SJSA1 (cell line): ENCODE measurements at regions not wholly inside any gene's neighbourhood (a gene's known extent, or its start where the extent isn't known, plus 50 kb on each side); places are given as distances from the start of the nearest gene placed in this dataset.

ENCODE experiments used
- DNase-seq, 2 experiments: peaks; one replicate each; pipeline ENCODE4 v3.0.0-alpha.2; 2015 to 2020; ENCODE audit warnings: low spot score in 2 of 2, low read depth in 1 of 2
- H3K27ac ChIP-seq: fragments of 250-450 bp; sonication (Bioruptor Pico); 2 replicates; pipeline ENCODE4 v1.5.1; 2020; ENCODE audit warnings: mild to moderate bottlenecking, moderate library complexity
- H3K27me3 ChIP-seq: fragments of 250-450 bp; sonication (Bioruptor Pico); replicated peaks from 2 replicates; pipeline ENCODE4 v1.5.1; 2020; ENCODE audit warnings: mild to moderate bottlenecking, moderate library complexity
- H3K36me3 ChIP-seq: fragments of 250-450 bp; sonication (Bioruptor Pico); 2 replicates; pipeline ENCODE4 v1.5.1; 2020; ENCODE audit warnings: mild to moderate bottlenecking
- H3K4me1 ChIP-seq: fragments of 250-450 bp; sonication (Bioruptor Pico); replicated peaks from 2 replicates; pipeline ENCODE4 v1.6.1; 2021; ENCODE audit warnings: mild to moderate bottlenecking
- H3K4me3 ChIP-seq: fragments of 250-450 bp; sonication (Bioruptor Pico); 2 replicates; pipeline ENCODE4 v1.5.1; 2020; ENCODE audit warnings: mild to moderate bottlenecking
- H3K9me3 ChIP-seq: fragments of 250-450 bp; sonication (Bioruptor Pico); replicated peaks from 2 replicates; pipeline ENCODE4 v1.5.1; 2020; ENCODE audit warnings: mild to moderate bottlenecking

DNA sequence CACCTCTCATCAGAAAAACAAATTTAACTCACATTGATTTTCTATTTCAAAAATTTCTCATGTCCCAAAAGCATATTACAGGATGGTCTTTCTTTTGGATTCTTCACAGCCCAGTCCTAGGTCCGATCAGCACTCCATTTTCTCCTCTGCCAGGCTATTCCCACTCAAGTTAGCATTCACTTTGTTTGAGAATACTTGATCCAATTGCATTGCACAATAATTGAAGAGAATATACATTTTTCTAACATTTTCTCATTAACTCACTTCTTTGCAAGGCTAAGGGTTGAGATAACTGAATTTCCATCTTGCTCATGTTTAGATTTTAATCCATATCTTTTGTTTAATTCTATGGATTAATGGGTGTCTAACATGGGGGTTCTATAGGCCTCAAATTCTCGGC lies 716.1 kb downstream of the QKI start:
- Histone ChIP-seq H3K9me3 (no peaks in the 10 kb centered on the region; the same call in 1 of the 2 replicates), H3K36me3 (no peaks in the 10 kb centered on the region), H3K27me3 (no peaks in the 10 kb centered on the region), H3K27ac (no peak overlapping the region), H3K4me3 (no peak overlapping the region), H3K4me1 (no peaks in the 10 kb centered on the region)
- no peak for DNase-seq

DNA sequence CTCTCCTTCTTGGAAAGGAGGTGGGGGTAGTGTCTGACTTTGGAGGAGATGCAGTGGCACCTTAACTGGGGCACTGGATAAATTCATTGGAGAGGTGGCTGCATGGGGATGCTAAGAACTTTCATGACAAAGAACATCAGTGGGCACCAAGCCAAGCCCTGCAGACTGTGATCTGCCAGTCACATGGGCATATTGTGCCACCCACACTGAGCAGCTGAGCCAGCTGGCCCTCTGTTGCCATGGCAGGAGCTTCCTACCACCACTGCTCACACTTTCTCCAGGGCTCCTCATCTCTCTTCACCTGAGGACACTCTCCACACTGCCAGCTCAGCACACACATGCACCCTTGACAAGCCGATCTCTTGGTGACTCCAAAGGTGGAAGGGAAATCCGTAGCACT lies 715.6 kb downstream of the QKI start:
- Histone ChIP-seq H3K27me3 (no peaks in the 10 kb centered on the region), H3K9me3 (no peaks in the 10 kb centered on the region; the same call in 1 of the 2 replicates), H3K36me3 (no peaks in the 10 kb centered on the region), H3K27ac (no peak overlapping the region), H3K4me1 (no peaks in the 10 kb centered on the region), H3K4me3 (no peak overlapping the region)
- DNase-seq: no peak

DNA sequence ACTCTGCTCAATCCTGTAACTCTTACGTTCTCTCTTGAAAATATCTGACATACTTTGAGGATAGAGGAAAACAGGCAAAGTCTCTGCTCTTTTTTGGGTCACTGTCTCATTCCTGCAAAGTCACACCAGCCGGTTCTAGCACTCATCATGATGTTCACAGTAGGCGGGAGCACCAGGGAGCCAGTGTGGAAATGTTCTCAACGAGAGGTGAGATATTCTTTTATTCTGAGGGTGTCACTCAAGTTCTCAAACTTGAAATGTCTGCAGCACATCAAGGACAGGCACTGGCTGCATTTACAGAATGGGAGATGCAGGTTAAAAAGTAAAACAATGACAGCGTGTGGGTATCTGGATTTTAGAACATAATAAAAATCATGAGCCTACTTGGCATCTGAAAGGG lies 714.7 kb downstream of the QKI start:
- Histone ChIP-seq H3K27me3 (no peaks in the 10 kb centered on the region), H3K9me3 (no peaks in the 10 kb centered on the region; the same call in 1 of the 2 replicates), H3K4me1 (no peaks in the 10 kb centered on the region), H3K36me3 (no peaks in the 10 kb centered on the region), H3K27ac (no peak overlapping the region), H3K4me3 (no peak overlapping the region)
- DNase-seq: no peak

DNA sequence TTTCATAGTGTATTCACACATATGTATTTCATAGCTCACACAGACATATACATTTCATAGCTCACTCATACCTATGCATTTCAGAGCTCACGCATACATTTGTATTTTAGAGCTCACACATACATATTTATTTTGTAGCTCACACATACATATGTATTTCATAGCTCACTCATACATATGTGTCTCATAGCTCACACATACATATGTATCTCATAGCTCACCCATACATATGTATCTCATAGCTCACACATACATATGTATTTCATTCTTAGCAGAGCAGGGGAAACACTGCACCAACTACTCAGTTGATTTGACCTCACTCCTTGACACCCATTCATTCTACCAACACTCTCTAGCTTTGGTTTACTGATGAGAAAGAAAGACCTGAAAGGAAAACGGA lies 713.6 kb downstream of the QKI start:
- no peak overlapping the region for H3K4me3 ChIP-seq
- DNase-seq: no peak
- H3K27ac ChIP-seq: no peak overlapping the region
- no peaks in the 10 kb centered on the region; the same call in 1 of the 2 replicates for H3K9me3 ChIP-seq
- H3K4me1 ChIP-seq: no peaks in the 10 kb centered on the region
- no peaks in the 10 kb centered on the region for H3K36me3 ChIP-seq
- H3K27me3 ChIP-seq: no peaks in the 10 kb centered on the region

DNA sequence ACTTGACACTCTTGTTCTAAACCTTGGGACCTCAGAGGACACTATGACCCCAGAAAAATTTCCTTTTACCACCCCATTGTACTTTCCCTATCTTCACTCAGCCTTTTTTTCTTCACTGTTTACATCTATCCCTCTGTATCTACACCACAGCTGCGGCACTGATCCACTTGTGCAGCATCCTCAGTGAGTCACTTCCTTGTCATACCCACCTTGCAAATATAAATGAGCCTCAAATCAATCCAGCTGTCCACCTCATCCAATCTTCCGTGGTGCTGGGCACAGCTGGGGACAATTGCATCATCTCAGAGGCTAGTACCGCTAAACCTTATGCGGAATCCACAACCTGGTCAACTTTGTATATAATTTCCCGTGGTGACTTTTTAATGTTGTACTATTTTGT lies 710.5 kb downstream of the QKI start:
- H3K4me1 ChIP-seq: no peaks in the 10 kb centered on the region
- no peak for DNase-seq
- no peaks in the 10 kb centered on the region for H3K27me3 ChIP-seq
- H3K27ac ChIP-seq: no peak overlapping the region
- H3K9me3 ChIP-seq: no peaks in the 10 kb centered on the region; the same call in 1 of the 2 replicates
- H3K4me3 ChIP-seq: no peak overlapping the region
- no peaks in the 10 kb centered on the region for H3K36me3 ChIP-seq

DNA sequence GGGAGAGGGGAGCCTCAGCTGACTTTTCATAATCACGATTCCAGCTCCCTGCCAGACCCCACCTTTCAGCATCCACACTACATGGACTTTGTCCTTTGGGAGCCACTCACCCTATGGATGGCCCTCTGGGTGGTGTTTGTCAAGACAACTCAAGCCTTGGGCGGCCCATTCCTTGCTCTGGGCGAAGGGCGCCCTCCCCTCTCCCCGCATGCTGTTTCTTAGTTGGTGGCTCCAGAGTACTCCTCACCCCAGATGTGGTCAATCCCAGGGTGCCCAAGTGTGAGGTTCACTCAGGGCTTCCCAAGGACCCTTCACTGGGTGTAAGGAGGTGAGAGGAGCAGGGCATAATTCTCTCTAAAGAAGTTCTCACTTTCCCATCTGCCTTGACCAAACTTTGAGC lies 710.0 kb downstream of the QKI start:
- no peaks in the 10 kb centered on the region for H3K27me3 ChIP-seq
- DNase-seq: no peak
- H3K9me3 ChIP-seq: no peaks in the 10 kb centered on the region; the same call in 1 of the 2 replicates
- no peak overlapping the region for H3K4me3 ChIP-seq
- H3K27ac ChIP-seq: no peak overlapping the region
- no peaks in the 10 kb centered on the region for H3K36me3 ChIP-seq
- no peaks in the 10 kb centered on the region for H3K4me1 ChIP-seq

DNA sequence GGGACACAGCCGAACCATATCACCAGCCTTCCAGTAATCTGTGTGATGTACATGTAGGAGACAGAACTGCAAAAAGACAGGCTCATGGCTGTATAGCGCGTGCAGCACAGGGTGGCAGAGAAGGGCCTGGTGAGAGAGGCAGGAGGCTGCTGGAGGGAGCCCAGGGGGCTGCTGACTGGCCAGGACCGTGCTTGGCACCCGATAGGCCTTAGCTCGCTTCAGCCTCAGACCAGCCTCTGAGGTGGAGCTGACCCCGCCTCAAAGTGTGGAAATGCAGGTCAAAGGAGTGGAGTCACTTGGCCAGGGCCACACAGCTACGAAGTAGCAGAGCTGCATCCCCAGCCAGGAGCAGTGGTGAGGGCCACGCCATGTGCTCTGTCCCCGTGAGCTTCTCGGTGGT lies 707.6 kb downstream of the QKI start:
- DNase-seq: no peak
- Histone ChIP-seq H3K9me3 (no peaks in the 10 kb centered on the region), H3K27ac (no peak overlapping the region), H3K27me3 (no peaks in the 10 kb centered on the region), H3K4me3 (no peak overlapping the region), H3K36me3 (no peaks in the 10 kb centered on the region), H3K4me1 (no peaks in the 10 kb centered on the region)

DNA sequence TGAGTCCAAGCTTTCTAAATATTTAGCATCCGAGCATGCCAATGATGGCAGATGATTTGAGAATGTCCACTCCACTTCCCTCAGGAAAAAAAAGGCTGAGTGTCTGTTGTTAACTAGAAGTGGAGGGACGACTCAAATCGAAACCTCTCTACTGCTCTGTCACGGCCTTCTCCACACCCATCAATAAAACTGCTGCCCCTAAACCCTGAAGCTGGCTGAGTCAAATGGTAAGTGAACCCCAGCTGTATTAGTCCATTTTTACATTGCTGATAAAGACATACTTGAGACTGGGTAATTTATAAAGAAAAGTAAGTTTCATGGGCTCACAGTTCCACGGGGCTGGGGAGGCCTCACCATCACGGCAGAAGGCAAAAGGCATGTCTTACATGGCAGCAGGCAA lies 707.0 kb downstream of the QKI start:
- Histone ChIP-seq H3K4me1 (no peaks in the 10 kb centered on the region), H3K27ac (no peak overlapping the region), H3K4me3 (no peak overlapping the region), H3K27me3 (no peaks in the 10 kb centered on the region), H3K36me3 (no peaks in the 10 kb centered on the region), H3K9me3 (no peaks in the 10 kb centered on the region)
- no peak for DNase-seq

DNA sequence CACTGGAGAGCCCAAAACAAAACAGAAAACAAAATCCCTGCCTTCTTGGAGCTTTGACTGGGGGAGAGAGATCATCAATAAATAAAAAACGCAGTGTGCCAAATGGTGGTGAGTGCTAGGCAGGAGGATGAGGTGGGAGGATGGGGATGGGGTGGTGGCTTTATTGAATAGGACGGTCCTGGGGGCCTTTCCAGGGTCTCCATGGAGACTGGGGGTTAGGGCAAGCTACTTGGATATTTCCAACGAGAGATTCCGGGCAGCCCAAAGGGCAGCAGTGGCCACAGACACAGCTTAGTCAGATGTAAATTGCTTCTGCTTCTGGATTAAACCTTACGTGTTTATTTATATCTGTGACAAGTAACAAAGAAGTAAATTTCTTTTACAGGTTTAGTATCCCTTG lies 700.1 kb downstream of the QKI start:
- Histone ChIP-seq H3K27me3 (no peaks in the 10 kb centered on the region), H3K4me1 (peaks cover under 1% of the 10 kb centered on the region), H3K27ac (no peak overlapping the region), H3K4me3 (no peak overlapping the region), H3K9me3 (no peaks in the 10 kb centered on the region), H3K36me3 (no peaks in the 10 kb centered on the region)
- DNase-seq: no peak

DNA sequence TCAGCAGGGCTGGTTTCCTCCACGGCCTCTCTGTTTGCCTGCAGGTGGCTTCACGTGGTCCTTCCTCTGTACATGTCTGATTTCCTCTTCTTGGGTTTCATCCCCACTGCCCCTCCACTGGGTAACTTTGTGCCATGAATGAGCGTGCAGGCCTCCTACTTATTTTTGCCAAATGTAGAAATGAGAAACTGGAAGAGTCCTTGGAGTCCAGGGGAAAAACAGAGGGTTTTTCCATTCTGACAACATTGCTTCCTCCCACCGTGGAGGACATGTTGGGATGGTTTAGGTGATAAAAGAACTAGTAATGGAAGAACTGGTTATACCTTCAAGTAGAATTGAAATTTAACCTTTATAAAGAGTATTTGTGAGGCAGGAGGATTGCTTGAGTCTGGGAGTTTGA lies 699.5 kb downstream of the QKI start:
- Histone ChIP-seq H3K36me3 (no peaks in the 10 kb centered on the region), H3K4me1 (peaks cover 6% of the 10 kb centered on the region), H3K27ac (no peak overlapping the region), H3K27me3 (no peaks in the 10 kb centered on the region), H3K9me3 (no peaks in the 10 kb centered on the region), H3K4me3 (no peak overlapping the region)
- no peak for DNase-seq

DNA sequence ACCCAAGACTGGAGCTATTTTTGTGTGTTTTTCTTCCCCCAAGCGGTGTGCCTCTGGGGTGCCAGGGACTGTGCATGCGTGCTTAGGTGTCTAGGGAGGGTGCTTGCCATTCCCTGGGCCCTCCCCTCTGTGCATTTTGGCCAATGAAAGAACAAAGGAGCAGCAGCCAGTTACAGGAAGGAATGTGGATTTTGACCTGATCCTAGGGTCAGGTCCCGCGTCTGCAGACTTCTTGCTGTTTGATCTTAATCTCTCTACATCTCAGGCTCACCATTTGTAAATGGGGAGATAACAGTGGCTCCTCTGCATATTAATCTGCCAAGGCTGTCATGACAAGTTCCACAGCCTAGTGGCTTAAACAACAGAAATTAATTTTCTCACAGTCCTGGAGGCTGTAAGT lies 699.1 kb downstream of the QKI start:
- Histone ChIP-seq H3K4me3 (no peak overlapping the region), H3K4me1 (peaks cover 7% of the 10 kb centered on the region), H3K27me3 (no peaks in the 10 kb centered on the region), H3K27ac (no peak overlapping the region), H3K9me3 (no peaks in the 10 kb centered on the region), H3K36me3 (no peaks in the 10 kb centered on the region)
- no peak for DNase-seq

DNA sequence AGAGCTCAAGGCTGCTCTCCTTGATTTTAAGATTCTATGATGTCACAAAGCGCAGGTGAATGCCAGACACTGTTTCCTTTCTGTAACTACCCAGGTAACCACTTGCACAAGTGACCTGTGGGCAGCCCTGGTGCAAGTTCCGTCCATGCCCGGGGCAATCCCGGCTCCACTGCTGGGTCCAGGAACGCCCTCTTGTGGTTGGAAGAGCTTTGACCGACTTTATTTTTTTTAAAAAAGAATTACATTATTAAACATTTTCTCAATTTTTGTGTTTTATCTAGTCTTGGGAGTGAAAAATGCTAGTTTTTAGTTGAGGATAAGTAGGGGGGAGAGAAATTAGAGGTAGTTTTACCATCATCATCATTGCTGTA lies 695.2 kb downstream of the QKI start:
- DNase-seq: no peak
- H3K4me1 ChIP-seq: peaks cover 11% of the 10 kb centered on the region
- no peak overlapping the region; the same call in 1 of the 2 replicates for H3K27ac ChIP-seq
- no peaks in the 10 kb centered on the region for H3K36me3 ChIP-seq
- no peak overlapping the region for H3K4me3 ChIP-seq
- no peaks in the 10 kb centered on the region for H3K27me3 ChIP-seq
- no peaks in the 10 kb centered on the region for H3K9me3 ChIP-seq

DNA sequence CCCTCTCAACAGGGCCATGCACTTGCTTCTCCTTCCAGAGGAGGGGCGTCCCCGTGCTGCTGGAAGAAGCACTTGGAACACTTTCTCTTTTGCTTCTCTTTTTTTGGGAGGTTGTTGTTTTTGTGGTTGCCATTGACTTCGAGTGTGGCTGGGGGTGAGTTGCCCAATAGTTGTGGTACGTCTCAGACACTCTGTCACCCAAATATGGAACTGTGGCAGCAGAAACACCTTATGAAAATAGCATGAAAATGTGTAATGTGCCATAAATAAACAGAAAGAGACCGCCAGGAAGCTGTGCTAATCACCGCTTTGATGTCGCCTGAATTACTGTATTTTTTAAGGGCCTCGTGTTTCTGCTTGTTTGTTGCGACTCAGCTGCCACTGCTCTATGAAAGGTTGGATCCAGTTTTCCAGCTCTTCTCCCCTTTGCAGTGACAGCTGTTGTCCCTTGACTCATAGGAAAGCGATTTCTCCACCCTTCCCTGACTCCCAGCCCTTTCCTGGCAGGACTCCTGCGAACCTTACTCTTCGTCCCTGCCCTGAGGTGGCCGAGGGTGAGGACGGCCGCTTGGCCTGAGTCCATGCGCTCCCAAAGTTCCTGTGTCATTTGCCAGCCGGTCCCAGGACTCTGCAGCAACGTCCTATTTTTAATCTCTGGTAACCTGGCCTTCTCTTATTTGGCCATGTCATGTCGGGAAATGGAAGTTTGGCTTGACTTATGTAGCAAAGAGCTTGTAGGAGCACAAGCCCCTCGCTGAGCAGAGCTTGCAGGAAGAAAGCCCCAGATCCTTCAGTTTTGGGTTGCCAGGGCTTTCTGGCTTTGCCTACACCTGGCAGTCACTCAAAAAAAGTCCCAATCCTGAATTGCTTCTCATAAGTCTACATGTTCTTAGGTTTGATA lies 694.6 kb downstream of the QKI start:
- DNase-seq: peak; percentile 54 to 58
- H3K4me3 ChIP-seq: no peak overlapping the region

DNA sequence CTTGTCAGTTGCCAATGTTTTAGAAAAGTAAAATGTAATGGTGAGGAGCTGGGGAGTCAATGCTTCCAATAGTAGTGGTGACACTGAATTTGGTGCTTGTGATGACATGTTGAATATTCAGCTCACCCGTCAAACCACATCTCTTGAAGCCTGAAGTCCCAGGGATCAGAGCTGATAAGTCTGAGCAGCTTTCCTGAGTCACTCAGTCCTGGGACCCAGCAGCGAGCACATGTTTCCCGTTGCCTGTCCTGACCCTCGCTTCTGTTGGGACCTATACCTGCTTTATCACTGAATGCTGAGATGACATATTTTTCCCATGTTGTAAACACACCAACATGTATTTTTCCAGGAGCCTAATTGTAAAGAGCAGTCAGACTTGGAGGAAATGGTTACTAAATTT lies 693.6 kb downstream of the QKI start:
- H3K4me1 ChIP-seq: peaks cover 11% of the 10 kb centered on the region
- no peak for DNase-seq
- H3K9me3 ChIP-seq: no peaks in the 10 kb centered on the region
- no peak overlapping the region for H3K27ac ChIP-seq
- no peak overlapping the region for H3K4me3 ChIP-seq
- no peaks in the 10 kb centered on the region for H3K27me3 ChIP-seq
- no peaks in the 10 kb centered on the region for H3K36me3 ChIP-seq

More for the DNA sequence above, 694.6 kb downstream of the QKI start:
- no peaks in the 10 kb centered on the region for H3K27me3 ChIP-seq
- no peaks in the 10 kb centered on the region for H3K9me3 ChIP-seq
- H3K36me3 ChIP-seq: no peaks in the 10 kb centered on the region
- H3K4me1 ChIP-seq: peaks cover 11% of the 10 kb centered on the region
- H3K27ac ChIP-seq: no peak overlapping the region; the same call in 1 of the 2 replicates
